Smooth muscle cell (in vitro differentiated cells): ENCODE measurements at regions not wholly inside any gene's neighbourhood (a gene's known extent, or its start where the extent isn't known, plus 50 kb on each side); places are given as distances from the start of the nearest gene placed in this dataset.

Experiments used
- DNase-seq: peaks from one replicate; lab custom pipeline; 2025; ENCODE audit not compliant: unreplicated experiment; lab: John Stamatoyannopoulos, UW
- H2AFZ ChIP-seq: fragments of 200-600 bp; sonication (generic); 2 replicates; pipeline ENCODE4 v1.6.0; 2016; ENCODE audit warnings: antibody characterized with exemption, low read depth, mild to moderate bottlenecking
- H3F3A ChIP-seq: fragments of 200-600 bp; sonication (generic); 2 replicates; pipeline ENCODE4 v1.6.0; 2017; ENCODE audit warnings: antibody characterized with exemption, low read depth
- H3K27ac ChIP-seq: fragments of 200-600 bp; sonication (generic); 2 replicates; pipeline ENCODE4 v1.5.1; 2016; ENCODE audit warnings: low read depth, mild to moderate bottlenecking
- H3K27me3 ChIP-seq: fragments of 200-600 bp; sonication (generic); 2 replicates; pipeline ENCODE4 v1.6.1; 2016; ENCODE audit warnings: low read depth, mild to moderate bottlenecking
- H3K36me3 ChIP-seq: fragments of 200-600 bp; sonication (generic); 2 replicates; pipeline ENCODE4 v1.5.1; 2016; ENCODE audit warnings: low read depth
- H3K4me1 ChIP-seq: fragments of 200-600 bp; sonication (generic); 2 replicates; pipeline ENCODE4 v1.5.1; 2016; ENCODE audit warnings: low read depth
- H3K4me2 ChIP-seq: fragments of 200-600 bp; sonication (generic); 2 replicates; pipeline ENCODE4 v1.6.0; 2016; ENCODE audit warnings: mild to moderate bottlenecking
- H3K4me3 ChIP-seq: fragments of 200-600 bp; sonication (generic); 2 replicates; pipeline ENCODE4 v1.5.1; 2016; ENCODE audit warnings: mild to moderate bottlenecking
- H3K79me2 ChIP-seq: fragments of 200-600 bp; sonication (generic); 2 replicates; pipeline ENCODE4 v1.6.0; 2016; ENCODE audit warnings: low read depth, mild to moderate bottlenecking
- H3K9ac ChIP-seq: fragments of 200-600 bp; sonication (generic); 2 replicates; pipeline ENCODE4 v1.6.0; 2016; ENCODE audit warnings: low read depth
- H3K9me3 ChIP-seq: fragments of 200-600 bp; sonication (generic); replicated peaks from 2 replicates; pipeline ENCODE4 v1.5.1; 2016; ENCODE audit warnings: low read depth
- H4K20me1 ChIP-seq: fragments of 200-600 bp; sonication (generic); 2 replicates; pipeline ENCODE4 v1.6.0; 2016; ENCODE audit warnings: low read depth
- WGBS: methylation state at CpG from one replicate; pipeline ENCODE4 v1.1.7; 2016; ENCODE audit warnings: low lambda C conversion rate; 5-methylcytosine and 5-hydroxymethylcytosine counted together
- TF ChIP-seq, protein P1 (sequence below): fragments of 200-600 bp; sonication (generic); IDR thresholded peaks from 2 replicates; pipeline ENCODE4 v1.5.1; 2017; ENCODE audit warnings: borderline replicate concordance, mild to moderate bottlenecking, antibody characterized with exemption; ENCODE audit not compliant: insufficient read depth, poor library complexity, severe bottlenecking

DNA sequence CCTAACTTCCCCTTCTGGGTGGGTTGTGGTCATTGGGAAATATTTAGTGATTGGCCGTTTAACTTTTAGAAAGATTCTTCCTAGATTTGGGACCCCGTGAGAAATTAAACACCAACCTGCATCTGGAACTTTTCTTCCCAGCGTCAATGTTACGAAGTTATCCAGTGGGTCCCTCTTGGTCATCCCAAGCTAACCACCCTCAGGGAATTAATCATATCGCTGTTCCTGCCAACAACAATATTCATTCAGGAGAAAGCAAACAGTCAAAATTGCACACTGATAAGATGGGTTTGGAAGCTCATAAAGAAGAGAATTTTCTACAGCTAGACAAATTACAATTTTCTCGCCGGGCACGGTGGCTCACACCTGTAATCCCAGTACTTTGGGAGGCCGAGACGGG, 121.2 kb upstream of the STX18 start:
- peaks cover 25% of the 10 kb centered on the region for H3K4me1 ChIP-seq
- no peaks in the 10 kb centered on the region for H3K27me3 ChIP-seq
- 96% methylated on average over 10 of the region's 10 CpGs for WGBS
- no peak overlapping the region for H3K4me3 ChIP-seq
- TF ChIP-seq, protein P1, sequence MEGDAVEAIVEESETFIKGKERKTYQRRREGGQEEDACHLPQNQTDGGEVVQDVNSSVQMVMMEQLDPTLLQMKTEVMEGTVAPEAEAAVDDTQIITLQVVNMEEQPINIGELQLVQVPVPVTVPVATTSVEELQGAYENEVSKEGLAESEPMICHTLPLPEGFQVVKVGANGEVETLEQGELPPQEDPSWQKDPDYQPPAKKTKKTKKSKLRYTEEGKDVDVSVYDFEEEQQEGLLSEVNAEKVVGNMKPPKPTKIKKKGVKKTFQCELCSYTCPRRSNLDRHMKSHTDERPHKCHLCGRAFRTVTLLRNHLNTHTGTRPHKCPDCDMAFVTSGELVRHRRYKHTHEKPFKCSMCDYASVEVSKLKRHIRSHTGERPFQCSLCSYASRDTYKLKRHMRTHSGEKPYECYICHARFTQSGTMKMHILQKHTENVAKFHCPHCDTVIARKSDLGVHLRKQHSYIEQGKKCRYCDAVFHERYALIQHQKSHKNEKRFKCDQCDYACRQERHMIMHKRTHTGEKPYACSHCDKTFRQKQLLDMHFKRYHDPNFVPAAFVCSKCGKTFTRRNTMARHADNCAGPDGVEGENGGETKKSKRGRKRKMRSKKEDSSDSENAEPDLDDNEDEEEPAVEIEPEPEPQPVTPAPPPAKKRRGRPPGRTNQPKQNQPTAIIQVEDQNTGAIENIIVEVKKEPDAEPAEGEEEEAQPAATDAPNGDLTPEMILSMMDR: no peak
- H2AFZ ChIP-seq: no peak overlapping the region
- no peak overlapping the region for H3K4me2 ChIP-seq
- H4K20me1 ChIP-seq: no peaks in the 10 kb centered on the region
- DNase-seq: no peak
- H3F3A ChIP-seq: peaks cover 6% of the 10 kb centered on the region
- H3K79me2 ChIP-seq: no peaks in the 10 kb centered on the region
- no peak overlapping the region for H3K27ac ChIP-seq
- no peak overlapping the region for H3K9ac ChIP-seq
- H3K9me3 ChIP-seq: no peaks in the 10 kb centered on the region
- H3K36me3 ChIP-seq: no peaks in the 10 kb centered on the region

DNA sequence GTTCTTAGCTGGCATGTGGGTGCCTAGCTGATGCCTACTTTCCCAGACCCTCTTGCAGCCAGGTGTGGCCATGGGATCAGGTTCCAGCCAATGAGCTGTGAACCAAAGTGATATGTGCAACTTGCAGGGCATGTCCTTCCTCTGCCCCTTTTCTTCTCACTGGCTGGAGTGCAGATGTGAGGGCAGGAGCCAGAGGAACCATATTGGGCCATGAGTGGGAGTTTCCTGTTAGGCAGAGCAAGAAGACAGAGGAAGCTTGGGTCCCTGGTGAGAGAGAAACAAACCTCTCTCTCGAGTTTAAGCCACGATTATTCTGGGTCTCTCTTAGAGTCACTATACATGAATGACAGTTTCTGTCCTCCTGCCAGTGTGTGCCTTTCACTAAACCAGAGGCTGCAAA, 120.4 kb upstream of the STX18 start:
- H3K79me2 ChIP-seq: no peaks in the 10 kb centered on the region
- H3K4me2 ChIP-seq: no peak overlapping the region
- no peak overlapping the region for H3K9ac ChIP-seq
- 91% methylated on average over 2 of the region's 2 CpGs for WGBS
- H3K36me3 ChIP-seq: no peaks in the 10 kb centered on the region
- no peak overlapping the region for H3K27ac ChIP-seq
- H3K9me3 ChIP-seq: no peaks in the 10 kb centered on the region
- H3K27me3 ChIP-seq: no peaks in the 10 kb centered on the region
- H4K20me1 ChIP-seq: no peaks in the 10 kb centered on the region
- H3K4me1 ChIP-seq: peaks cover 17% of the 10 kb centered on the region
- TF ChIP-seq, protein P1: no peak
- no peak for DNase-seq
- H3F3A ChIP-seq: peaks cover 3% of the 10 kb centered on the region
- no peak overlapping the region for H3K4me3 ChIP-seq
- no peak overlapping the region for H2AFZ ChIP-seq

DNA sequence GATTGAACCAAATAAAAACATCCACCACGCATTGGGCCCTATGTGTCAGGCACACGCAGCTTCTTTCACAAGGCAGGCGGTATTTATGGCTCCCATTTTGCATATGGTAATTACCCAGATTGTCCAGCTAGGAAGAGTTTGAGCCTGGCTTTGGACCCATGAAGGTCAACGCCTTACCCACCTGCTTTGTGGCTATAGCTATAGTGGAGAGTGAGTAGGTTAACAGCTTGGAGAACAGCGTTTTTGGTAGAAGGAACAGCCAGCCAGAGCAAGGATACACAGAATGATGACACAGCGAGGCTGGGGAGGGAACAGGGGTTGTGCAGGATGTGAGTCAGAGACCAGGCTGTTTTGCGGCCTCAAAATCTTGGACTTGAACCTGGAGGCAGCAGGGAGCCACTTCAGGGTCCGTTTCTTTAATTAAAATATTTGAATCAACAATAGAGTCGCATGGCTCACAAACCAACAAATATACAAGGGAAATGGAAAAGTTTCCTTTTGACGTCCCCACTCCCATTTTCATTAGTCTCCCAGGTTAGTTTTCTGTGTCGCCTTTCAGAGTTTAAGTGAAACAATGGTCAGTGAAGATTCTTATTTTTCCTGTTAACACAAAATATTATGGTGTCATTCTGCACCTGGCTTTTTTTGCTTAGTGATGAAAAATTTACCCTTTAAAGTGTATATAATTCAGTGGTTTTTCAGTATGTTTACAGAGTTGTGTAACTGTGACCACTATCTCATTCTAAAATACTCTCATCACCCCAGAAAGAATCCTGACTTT, 118.2 kb upstream of the STX18 start:
- Histone ChIP-seq H3K27ac (peak overlapping the region; percentile 95), H3K4me3 (no peak overlapping the region), H3K27me3 (no peaks in the 10 kb centered on the region), H4K20me1 (no peaks in the 10 kb centered on the region), H3F3A (peaks cover 3% of the 10 kb centered on the region), H3K9ac (peak overlapping the region; percentile 70), H2AFZ (no peak overlapping the region), H3K36me3 (no peaks in the 10 kb centered on the region), H3K9me3 (no peaks in the 10 kb centered on the region), H3K4me1 (no peaks in the 10 kb centered on the region), H3K79me2 (no peaks in the 10 kb centered on the region), H3K4me2 (peak overlapping the region; percentile 79)
- TF ChIP-seq, protein P1: no peak
- DNase-seq: no peak
- 47% methylated on average over 11 of the region's 11 CpGs for WGBS

DNA sequence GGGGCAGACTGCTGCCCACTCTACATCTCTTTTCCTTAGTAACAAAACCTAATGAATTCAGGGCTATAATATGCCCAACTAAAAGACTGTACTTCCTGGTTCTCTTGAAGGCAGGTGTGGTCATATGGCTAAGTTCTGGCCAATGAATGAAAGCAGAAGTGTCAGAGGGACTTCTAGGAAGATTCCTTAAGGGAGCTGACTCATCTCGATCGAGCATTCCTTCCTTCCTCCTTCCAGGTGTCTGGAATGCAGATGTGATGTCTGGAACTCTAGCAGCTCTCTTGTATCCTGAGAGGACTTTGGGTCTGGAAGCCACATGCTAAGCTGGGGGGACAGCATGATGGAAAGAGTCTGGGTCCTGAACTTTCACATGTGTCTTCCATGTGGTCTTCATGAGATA, 116.2 kb upstream of the STX18 start:
- 89% methylated on average over 2 of the region's 2 CpGs for whole genome bisulfite sequencing
- no peak overlapping the region for H3K9ac ChIP-seq

More for the DNA sequence above, 116.2 kb upstream of the STX18 start:
- H3K27me3 ChIP-seq: no peaks in the 10 kb centered on the region
- no peak for DNase-seq
- no peaks in the 10 kb centered on the region for H3K79me2 ChIP-seq
- H2AFZ ChIP-seq: no peak overlapping the region
- H3K4me3 ChIP-seq: no peak overlapping the region
- no peaks in the 10 kb centered on the region for H3K9me3 ChIP-seq
- H3K4me1 ChIP-seq: no peaks in the 10 kb centered on the region
- no peaks in the 10 kb centered on the region for H4K20me1 ChIP-seq
- peaks cover 3% of the 10 kb centered on the region for H3F3A ChIP-seq
- no peaks in the 10 kb centered on the region for H3K36me3 ChIP-seq
- H3K27ac ChIP-seq: no peak overlapping the region
- TF ChIP-seq, protein P1: no peak
- H3K4me2 ChIP-seq: no peak overlapping the region
